Common myeloid progenitor, CD34-positive (primary cell): ENCODE measurements at regions not wholly inside any gene's neighbourhood (a gene's known extent, or its start where the extent isn't known, plus 50 kb on each side); places are given as distances from the start of the nearest gene placed in this dataset.

Experiments
- CTCF ChIA-PET: fragments of 350-600 bp; sonication (Branson Sonifier 250); formaldehyde crosslinking; loops from one replicate; lab custom pipeline; 2021; ENCODE audit warnings: antibody characterized with exemption; lab: Charles Lee
- POLR2A ChIA-PET: fragments of 350-600 bp; sonication (Branson Sonifier 250); formaldehyde crosslinking; loops from one replicate; lab custom pipeline; 2021; ENCODE audit warnings: antibody characterized with exemption; lab: Charles Lee
- DNase-seq, 3 donors: peaks; one replicate each; pipeline versions ENCODE4 v3.0.0 to v3.0.0-alpha.2; 2013
- H3K27ac ChIP-seq, 2 experiments: 1 replicate in 1 of 2; 2 replicates in 1 of 2; pipeline ENCODE4 v1.7.0; 2013; ENCODE audit warnings: inconsistent platforms in 2 of 2, low read length in 2 of 2, mild to moderate bottlenecking in 2 of 2, low read depth in 1 of 2, moderate library complexity in 1 of 2; ENCODE audit not compliant: severe bottlenecking in 2 of 2, insufficient read depth in 1 of 2, poor library complexity in 1 of 2
- H3K27me3 ChIP-seq, 5 experiments: replicated peaks in 2 of 5; 1 replicate in 3 of 5; 2 replicates in 2 of 5; pipeline versions ENCODE4 v1.6.1 to v1.7.0; 2013; ENCODE audit warnings: low read length in 4 of 5, mild to moderate bottlenecking in 2 of 5, moderate library complexity in 2 of 5, inconsistent platforms in 1 of 5; ENCODE audit not compliant: insufficient read depth in 5 of 5, control insufficient read depth in 4 of 5
- H3K36me3 ChIP-seq, 4 experiments: 1 replicate in 2 of 4; 2 replicates in 2 of 4; pipeline versions ENCODE4 v1.6.1 to v1.7.0; 2013; ENCODE audit warnings: low read length in 3 of 4, control low read depth in 1 of 4, mild to moderate bottlenecking in 1 of 4; ENCODE audit not compliant: control insufficient read depth in 4 of 4, insufficient read depth in 4 of 4
- H3K4me1 ChIP-seq, 4 experiments: 1 replicate in 3 of 4; 2 replicates in 1 of 4; pipeline versions ENCODE4 v1.6.1 to v1.7.1; 2013; ENCODE audit warnings: low read length in 3 of 4, mild to moderate bottlenecking in 3 of 4, control low read depth in 1 of 4, inconsistent platforms in 1 of 4, moderate library complexity in 1 of 4; ENCODE audit not compliant: control insufficient read depth in 4 of 4, insufficient read depth in 4 of 4; ENCODE audit errors: control extremely low read depth in 1 of 4
- H3K4me3 ChIP-seq, 7 experiments: 1 replicate in 4 of 7; 2 replicates in 3 of 7; pipeline versions ENCODE4 v1.5.1 to v1.7.0; 2013; ENCODE audit warnings: mild to moderate bottlenecking in 7 of 7, low read length in 6 of 7, moderate library complexity in 6 of 7, inconsistent platforms in 2 of 7, low read depth in 2 of 7, control low read depth in 1 of 7; ENCODE audit not compliant: insufficient read depth in 4 of 7, control insufficient read depth in 1 of 7; ENCODE audit errors: extremely low read depth in 1 of 7
- H3K9me3 ChIP-seq, 5 experiments: 1 replicate in 4 of 5; 2 replicates in 1 of 5; pipeline versions ENCODE4 v1.6.1 to v1.7.1; 2013; ENCODE audit warnings: low read length in 4 of 5, mild to moderate bottlenecking in 2 of 5, inconsistent platforms in 1 of 5, low read depth in 1 of 5, moderate library complexity in 1 of 5; ENCODE audit not compliant: control insufficient read depth in 4 of 5, insufficient read depth in 2 of 5; ENCODE audit errors: control extremely low read depth in 1 of 5
- whole genome bisulfite sequencing: methylation state at CpG from one replicate; pipeline ENCODE4 v1.1.5; 2013; ENCODE audit not compliant: insufficient coverage; 5-methylcytosine and 5-hydroxymethylcytosine counted together

DNA sequence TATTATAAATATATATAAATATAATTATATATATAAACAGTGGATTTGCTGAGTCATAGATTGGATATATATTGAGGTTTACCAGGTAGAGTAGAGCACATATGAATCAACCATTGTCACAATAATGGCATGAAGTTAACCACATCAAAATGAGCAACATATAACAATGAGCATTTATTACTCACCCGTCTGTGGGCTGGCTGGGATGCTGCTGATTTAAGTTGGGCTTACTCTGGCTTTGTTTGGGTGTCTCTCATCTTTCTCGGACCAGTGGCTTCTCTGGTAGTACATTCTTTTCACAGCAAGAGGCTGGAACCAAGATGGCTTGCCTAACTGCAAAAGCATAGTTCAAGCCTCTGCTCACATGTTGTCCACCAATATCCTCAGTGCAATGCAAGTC is 111.7 kb upstream of the TAPT1 start:
- ChIA-PET CTCF (no interaction called here), POLR2A (no interaction called here)
- Histone ChIP-seq H3K27me3 (peaks cover 0 to 3% (median 0%) of the 10 kb centered on the region in 5 experiments), H3K27ac (no peak overlapping the region), H3K4me1 (no peaks in the 10 kb centered on the region), H3K4me3 (no peak overlapping the region), H3K9me3 (no peaks in the 10 kb centered on the region), H3K36me3 (no peaks in the 10 kb centered on the region)
- DNase-seq: no peak
- WGBS: 100% methylated on average over 1 of the region's 2 CpGs

DNA sequence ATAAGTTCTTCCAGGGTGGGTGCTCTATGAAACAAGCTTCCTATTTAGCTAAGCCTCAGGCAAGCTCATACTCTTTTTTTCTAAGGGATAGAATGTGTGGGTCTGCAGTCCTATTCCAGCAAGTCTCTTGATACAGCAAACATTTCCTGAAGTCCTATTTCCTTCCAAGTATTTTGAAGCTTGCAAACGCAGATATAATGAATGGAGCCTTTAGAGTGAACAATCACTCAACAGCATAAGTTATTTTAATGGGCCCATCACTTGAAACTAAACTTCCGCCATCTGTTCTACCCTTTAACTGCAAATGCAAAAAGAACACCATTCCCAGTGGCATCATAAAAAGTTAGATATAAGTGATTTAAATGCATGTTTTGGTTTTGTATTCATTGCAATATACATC is 108.3 kb upstream of the TAPT1 start:
- H3K9me3 ChIP-seq: no peaks in the 10 kb centered on the region
- no peak for DNase-seq
- peaks cover 0 to 6% (median 0%) of the 10 kb centered on the region in 5 experiments for H3K27me3 ChIP-seq
- H3K27ac ChIP-seq: no peak overlapping the region
- H3K4me1 ChIP-seq: no peaks in the 10 kb centered on the region
- ChIA-PET CTCF (interaction anchor here (0.6 kb wide), 1 partner anchor 95 kb away, joined by 3 read pairs; no protein-coding TSS in a partner anchor), POLR2A (no interaction called here)
- H3K36me3 ChIP-seq: no peaks in the 10 kb centered on the region
- 83% methylated on average over 1 of the region's 2 CpGs for WGBS
- H3K4me3 ChIP-seq: no peak overlapping the region

DNA sequence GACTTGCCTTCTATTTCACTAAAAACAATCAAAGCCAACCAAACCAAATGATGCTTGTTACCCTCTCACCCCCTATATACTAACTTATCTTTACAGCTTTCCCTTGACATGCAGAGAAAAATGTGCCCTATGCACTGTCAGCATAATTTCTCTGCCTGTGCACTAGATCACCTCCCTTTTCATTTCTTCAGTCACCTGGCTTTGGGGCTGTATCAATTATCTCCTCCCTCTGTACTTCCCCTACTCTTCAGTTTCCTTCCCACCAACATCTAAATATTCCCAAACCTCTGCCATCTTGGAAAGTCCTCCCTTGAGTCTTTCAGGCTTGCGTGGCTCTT is 103.5 kb upstream of the TAPT1 start:
- no peak for DNase-seq
- Histone ChIP-seq H3K4me3 (no peak overlapping the region), H3K36me3 (no peaks in the 10 kb centered on the region), H3K9me3 (no peaks in the 10 kb centered on the region), H3K27ac (no peak overlapping the region), H3K27me3 (peaks cover 0 to 6% (median 0%) of the 10 kb centered on the region in 5 experiments), H3K4me1 (no peaks in the 10 kb centered on the region)
- POLR2A ChIA-PET: no interaction called here
- 100% methylated on average over 1 of the region's 1 CpG for WGBS
- CTCF ChIA-PET: no interaction called here

DNA sequence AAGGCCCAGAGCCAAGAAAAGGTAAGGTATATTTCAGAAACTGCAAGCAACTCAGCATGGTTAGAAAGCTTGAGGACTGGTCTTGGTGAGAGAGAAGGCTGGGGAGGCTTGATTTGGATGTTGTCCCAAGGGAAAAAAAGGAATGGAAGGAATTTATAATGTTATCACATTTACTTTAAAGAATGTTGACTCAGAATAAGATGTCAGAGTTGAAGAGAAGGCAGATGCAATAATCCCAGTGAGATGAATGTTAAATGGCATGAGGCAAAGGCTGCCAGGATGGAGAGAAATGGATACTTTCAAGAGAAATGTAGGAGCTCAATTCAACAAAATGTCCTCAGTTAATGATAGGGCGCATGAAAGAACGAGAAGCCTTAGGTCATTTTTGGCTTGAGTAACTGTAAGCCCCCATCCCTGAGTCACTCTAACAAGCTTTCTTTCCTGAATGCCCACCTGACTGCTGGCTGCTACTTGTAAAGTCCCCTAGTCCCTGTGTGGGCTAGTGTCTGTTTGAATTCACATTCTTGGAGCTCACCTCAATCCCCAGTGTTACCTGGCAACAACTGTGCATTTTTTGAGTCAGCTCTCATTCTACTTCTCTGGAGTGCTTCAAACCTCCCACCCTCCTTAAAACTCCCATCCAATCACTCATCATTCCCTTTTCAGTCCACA is 103.0 kb upstream of the TAPT1 start:
- ChIA-PET CTCF (no interaction called here), POLR2A (no interaction called here)
- H3K4me1 ChIP-seq: no peaks in the 10 kb centered on the region
- H3K4me3 ChIP-seq: no peak overlapping the region
- H3K27me3 ChIP-seq: peaks cover 0 to 6% (median 0%) of the 10 kb centered on the region in 5 experiments
- no peaks in the 10 kb centered on the region for H3K9me3 ChIP-seq
- no peak for DNase-seq
- H3K27ac ChIP-seq: no peak overlapping the region
- WGBS: 100% methylated on average over 2 of the region's 2 CpGs
- H3K36me3 ChIP-seq: no peaks in the 10 kb centered on the region

DNA sequence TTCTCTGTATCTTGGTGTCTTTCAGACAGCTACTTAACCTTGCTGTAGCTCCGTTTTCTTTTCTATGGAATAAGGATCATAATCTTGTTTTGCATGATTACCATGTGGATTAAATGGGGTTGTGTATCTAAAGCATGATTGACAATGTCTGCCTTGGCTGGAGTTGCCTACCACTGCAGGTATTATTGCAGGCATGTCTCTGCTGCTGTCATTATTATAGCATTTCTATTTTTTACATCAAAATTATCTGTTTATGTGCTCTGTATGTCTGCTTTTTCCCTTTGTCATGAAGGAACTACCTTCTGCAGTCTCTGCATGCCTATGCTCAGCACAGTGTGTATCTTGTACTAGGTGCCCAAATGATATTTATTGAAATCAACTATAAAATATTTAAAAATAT is 95.9 kb upstream of the TAPT1 start:
- H3K36me3 ChIP-seq: no peaks in the 10 kb centered on the region
- no peak for DNase-seq
- CTCF ChIA-PET: no interaction called here

DNA sequence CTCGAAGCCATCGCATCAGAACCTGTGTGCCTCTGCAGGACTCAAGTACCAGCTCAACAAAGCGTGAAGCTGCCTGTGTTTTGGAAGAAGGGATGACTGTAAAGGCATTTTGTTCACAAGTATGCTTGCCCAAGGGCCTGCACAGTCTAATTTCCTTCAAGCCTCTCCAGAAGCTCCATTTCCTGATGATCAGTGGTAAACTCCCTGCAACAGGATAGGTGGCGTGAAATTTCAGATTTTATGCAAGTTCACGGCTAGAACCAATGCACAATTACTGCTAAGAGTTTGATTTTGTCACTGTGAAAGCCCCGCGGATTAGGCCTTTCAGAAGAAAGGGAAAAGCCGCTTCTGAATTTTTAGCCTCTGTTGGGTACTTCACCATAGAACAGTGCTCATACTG is 89.2 kb upstream of the TAPT1 start:
- no peaks in the 10 kb centered on the region for H3K27me3 ChIP-seq
- 100% methylated on average over 8 of the region's 8 CpGs for WGBS
- POLR2A ChIA-PET: interaction anchor here (0.6 kb wide), 1 partner anchor 23 kb away, joined by 3 read pairs; no protein-coding TSS in a partner anchor

More for the DNA sequence above, 95.9 kb upstream of the TAPT1 start:
- Histone ChIP-seq H3K27ac (no peak overlapping the region), H3K4me1 (no peaks in the 10 kb centered on the region), H3K27me3 (no peaks in the 10 kb centered on the region), H3K4me3 (no peak overlapping the region), H3K9me3 (no peaks in the 10 kb centered on the region)
- no CpG with 5 or more reads among the region's 1 CpG for WGBS
- POLR2A ChIA-PET: no interaction called here

DNA sequence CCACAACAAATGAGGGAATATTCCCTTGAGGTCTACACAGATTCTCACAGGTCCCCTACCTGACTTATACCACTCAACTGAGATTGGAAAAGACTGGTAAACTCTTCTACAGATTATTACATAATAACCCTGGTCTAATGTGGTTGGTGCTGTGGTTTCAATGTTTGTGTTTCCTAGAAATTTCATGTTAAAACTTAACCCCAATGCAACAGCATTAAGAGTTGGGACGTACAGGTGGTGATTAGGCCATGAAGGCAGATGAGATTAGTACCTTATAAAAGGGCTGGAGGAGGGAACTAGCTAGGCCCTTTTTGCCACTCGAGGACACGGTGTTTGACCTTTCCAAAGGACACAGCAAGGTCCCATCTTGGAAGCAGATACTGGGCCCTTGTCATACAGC is 84.3 kb upstream of the TAPT1 start:
- no peaks in the 10 kb centered on the region for H3K36me3 ChIP-seq
- POLR2A ChIA-PET: no interaction called here

More for the DNA sequence above, 89.2 kb upstream of the TAPT1 start:
- H3K4me3 ChIP-seq: no peak overlapping the region
- H3K36me3 ChIP-seq: no peaks in the 10 kb centered on the region
- no peaks in the 10 kb centered on the region for H3K9me3 ChIP-seq
- CTCF ChIA-PET: no interaction called here
- H3K27ac ChIP-seq: no peak overlapping the region
- no peak for DNase-seq
- no peaks in the 10 kb centered on the region for H3K4me1 ChIP-seq

More for the DNA sequence above, 84.3 kb upstream of the TAPT1 start:
- CTCF ChIA-PET: no interaction called here
- Histone ChIP-seq H3K27me3 (no peaks in the 10 kb centered on the region), H3K4me1 (no peaks in the 10 kb centered on the region), H3K9me3 (no peaks in the 10 kb centered on the region), H3K4me3 (no peak overlapping the region), H3K27ac (no peak overlapping the region)
- 93% methylated on average over 3 of the region's 3 CpGs for WGBS
- no peak for DNase-seq
